Activated CD8-positive, alpha-beta memory T cell treated with anti-CD3 and anti-CD28 coated beads for 1 hour (primary cell): ENCODE measurements at regions not wholly inside any gene's neighbourhood (a gene's known extent, or its start where the extent isn't known, plus 50 kb on each side); places are given as distances from the start of the nearest gene placed in this dataset.
"Not testable (repeated sequence)": the region's sequence is repeated elsewhere in the genome, so short reads cannot be mapped to it uniquely, and the experiment has no call there.

Experiments
- DNase-seq, 2 donors: peaks; one replicate each; pipeline ENCODE4 v3.0.0-alpha.2; 2020; ENCODE audit warnings: low read depth in 1 of 2; ENCODE audit errors: extremely low read depth in 1 of 2

- DNase-seq = no peak
Measured at GRCh38 chr13:83019986-83020385, 862.3 kb downstream of the SLITRK1 start.

- no peak for DNase-seq
Measured at GRCh38 chr13:83009987-83010386, 872.3 kb downstream of the SLITRK1 start.

GRCh38 chr13:83008212-83008929 lies 873.9 kb downstream of the SLITRK1 start:
- no peak for DNase-seq

GRCh38 chr13:83007226-83007625 lies 875.0 kb downstream of the SLITRK1 start:
- no peak for DNase-seq

- DNase-seq = no peak
Measured at GRCh38 chr13:83003185-83003584, 879.1 kb downstream of the SLITRK1 start.

- no peak for DNase-seq
Measured at GRCh38 chr13:82993417-82993816, 888.9 kb downstream of the SLITRK1 start.

- DNase-seq = no peak
Measured at GRCh38 chr13:82976499-82976898, 905.8 kb downstream of the SLITRK1 start.

GRCh38 chr13:82963226-82964099 lies 918.8 kb downstream of the SLITRK1 start:
- no peak for DNase-seq

- no peak for DNase-seq
Measured at GRCh38 chr13:82962397-82962796, 919.9 kb downstream of the SLITRK1 start.

- no peak for DNase-seq
Measured at GRCh38 chr13:82961757-82962156, 920.5 kb downstream of the SLITRK1 start.

- not testable (repeated sequence) for DNase-seq
Measured at GRCh38 chr13:82952336-82952735, 929.9 kb downstream of the SLITRK1 start.

GRCh38 chr13:82947683-82948082 lies 934.6 kb downstream of the SLITRK1 start:
- DNase-seq = no peak

GRCh38 chr13:82947191-82947621 lies 935.1 kb downstream of the SLITRK1 start:
- no peak for DNase-seq

GRCh38 chr13:82938644-82939043 lies 943.6 kb downstream of the SLITRK1 start:
- no peak for DNase-seq

GRCh38 chr13:82934000-82934399 lies 948.3 kb downstream of the SLITRK1 start:
- DNase-seq = no peak

- no peak for DNase-seq
Measured at GRCh38 chr13:82925114-82925513, 957.2 kb downstream of the SLITRK1 start.

- DNase-seq = no peak
Measured at GRCh38 chr13:82917984-82918383, 964.3 kb downstream of the SLITRK1 start.

- DNase-seq = no peak
Measured at GRCh38 chr13:82912564-82912963, 969.7 kb downstream of the SLITRK1 start.

GRCh38 chr13:82905071-82905470 lies 977.2 kb downstream of the SLITRK1 start:
- DNase-seq = no peak

GRCh38 chr13:82900453-82900852 lies 981.8 kb downstream of the SLITRK1 start:
- DNase-seq = no peak

GRCh38 chr13:82898586-82898985 lies 983.7 kb downstream of the SLITRK1 start:
- no peak for DNase-seq

- DNase-seq = no peak
Measured at GRCh38 chr13:82879921-82880320, 1002.4 kb downstream of the SLITRK1 start.
